ENCODE measurements at regions not wholly inside any gene's neighbourhood (a gene's known extent, or its start where the extent isn't known, plus 50 kb on each side); places are given as distances from the start of the nearest gene placed in this dataset.

GRCh38 chr16:62625326-62625725 is 589.1 kb upstream of the CDH8 start:
- TF ChIP-seq, protein P1, sequence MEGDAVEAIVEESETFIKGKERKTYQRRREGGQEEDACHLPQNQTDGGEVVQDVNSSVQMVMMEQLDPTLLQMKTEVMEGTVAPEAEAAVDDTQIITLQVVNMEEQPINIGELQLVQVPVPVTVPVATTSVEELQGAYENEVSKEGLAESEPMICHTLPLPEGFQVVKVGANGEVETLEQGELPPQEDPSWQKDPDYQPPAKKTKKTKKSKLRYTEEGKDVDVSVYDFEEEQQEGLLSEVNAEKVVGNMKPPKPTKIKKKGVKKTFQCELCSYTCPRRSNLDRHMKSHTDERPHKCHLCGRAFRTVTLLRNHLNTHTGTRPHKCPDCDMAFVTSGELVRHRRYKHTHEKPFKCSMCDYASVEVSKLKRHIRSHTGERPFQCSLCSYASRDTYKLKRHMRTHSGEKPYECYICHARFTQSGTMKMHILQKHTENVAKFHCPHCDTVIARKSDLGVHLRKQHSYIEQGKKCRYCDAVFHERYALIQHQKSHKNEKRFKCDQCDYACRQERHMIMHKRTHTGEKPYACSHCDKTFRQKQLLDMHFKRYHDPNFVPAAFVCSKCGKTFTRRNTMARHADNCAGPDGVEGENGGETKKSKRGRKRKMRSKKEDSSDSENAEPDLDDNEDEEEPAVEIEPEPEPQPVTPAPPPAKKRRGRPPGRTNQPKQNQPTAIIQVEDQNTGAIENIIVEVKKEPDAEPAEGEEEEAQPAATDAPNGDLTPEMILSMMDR (IDR thresholded peaks at IDR 0.05 in 2 of 3, conservative IDR thresholded peaks at IDR 0.05 in 1 of 3; ENCODE audit: control insufficient read depth in 2 of 3, extremely low read depth in 1 of 3, insufficient read depth in 1 of 3, low read depth in 3 of 3, low read length in 3 of 3) = no peak
- no peak for TF ChIP-seq ZBTB11 (CRISPR knock-in tag; IDR thresholded peaks at IDR 0.05)
- no peak for TF ChIP-seq JUND (IDR thresholded peaks at IDR 0.05; ENCODE audit: low read depth, low read length)
- TF ChIP-seq ATF2 (IDR thresholded peaks at IDR 0.05; ENCODE audit: low read length) = no peak
- TF ChIP-seq POLR2A (IDR thresholded peaks at IDR 0.05; ENCODE audit: low read depth, low read length) = no peak
